ENCODE measurements at regions not wholly inside any gene's neighbourhood (a gene's known extent, or its start where the extent isn't known, plus 50 kb on each side); places are given as distances from the start of the nearest gene placed in this dataset.

- H3K27me3 ChIP-seq: no peaks in the 10 kb centered on the region
- ATAC-seq (no peak), FAIRE-seq (no peak), DNase-seq (no peak)
- H3K4me3 ChIP-seq: no peak overlapping the region
- H3K9me3 ChIP-seq: no peaks in the 10 kb centered on the region
- 50 to 69% methylated on average over 1 of the region's 1 CpG for WGBS, 2 donors
- H3K4me1 ChIP-seq: no peaks in the 10 kb centered on the region
- TF ChIP-seq, protein P1, sequence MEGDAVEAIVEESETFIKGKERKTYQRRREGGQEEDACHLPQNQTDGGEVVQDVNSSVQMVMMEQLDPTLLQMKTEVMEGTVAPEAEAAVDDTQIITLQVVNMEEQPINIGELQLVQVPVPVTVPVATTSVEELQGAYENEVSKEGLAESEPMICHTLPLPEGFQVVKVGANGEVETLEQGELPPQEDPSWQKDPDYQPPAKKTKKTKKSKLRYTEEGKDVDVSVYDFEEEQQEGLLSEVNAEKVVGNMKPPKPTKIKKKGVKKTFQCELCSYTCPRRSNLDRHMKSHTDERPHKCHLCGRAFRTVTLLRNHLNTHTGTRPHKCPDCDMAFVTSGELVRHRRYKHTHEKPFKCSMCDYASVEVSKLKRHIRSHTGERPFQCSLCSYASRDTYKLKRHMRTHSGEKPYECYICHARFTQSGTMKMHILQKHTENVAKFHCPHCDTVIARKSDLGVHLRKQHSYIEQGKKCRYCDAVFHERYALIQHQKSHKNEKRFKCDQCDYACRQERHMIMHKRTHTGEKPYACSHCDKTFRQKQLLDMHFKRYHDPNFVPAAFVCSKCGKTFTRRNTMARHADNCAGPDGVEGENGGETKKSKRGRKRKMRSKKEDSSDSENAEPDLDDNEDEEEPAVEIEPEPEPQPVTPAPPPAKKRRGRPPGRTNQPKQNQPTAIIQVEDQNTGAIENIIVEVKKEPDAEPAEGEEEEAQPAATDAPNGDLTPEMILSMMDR (IDR thresholded peaks at IDR 0.05): no peak
- intact Hi-C loops (cut with DNase I): no loop called here
- no peaks in the 10 kb centered on the region for H3K36me3 ChIP-seq
- H3K27ac ChIP-seq: no peak overlapping the region
Observed at GRCh38 chr9:120110520-120110919, 469.4 kb downstream of the CDK5RAP2 start.

- Histone ChIP-seq H3K9me3 (no peaks in the 10 kb centered on the region), H3K27me3 (no peaks in the 10 kb centered on the region), H3K4me1 (no peaks in the 10 kb centered on the region), H3K36me3 (no peaks in the 10 kb centered on the region), H3K4me3 (no peak overlapping the region), H3K27ac (no peak overlapping the region)
- FAIRE-seq (no peak), ATAC-seq (no peak), DNase-seq (no peak)
- intact Hi-C loops (cut with DNase I): loop anchor here in 1 of 3 donors (10.0 kb wide), 1 partner anchor 64 kb away; no protein-coding TSS in a partner anchor
- TF ChIP-seq, protein P1 (IDR thresholded peaks at IDR 0.05): no peak
- 60 to 64% methylated on average over 3 of the region's 3 CpGs for WGBS, 2 donors
Observed at GRCh38 chr9:120109242-120109641, 470.7 kb downstream of the CDK5RAP2 start.

GRCh38 chr9:120107138-120107537 lies 472.8 kb downstream of the CDK5RAP2 start:
- no peaks in the 10 kb centered on the region for H3K4me1 ChIP-seq
- TF ChIP-seq, protein P1 (IDR thresholded peaks at IDR 0.05): no peak
- no peaks in the 10 kb centered on the region for H3K27me3 ChIP-seq
- H3K36me3 ChIP-seq: no peaks in the 10 kb centered on the region
- 46 to 88% methylated on average over 1 of the region's 1 CpG for WGBS, 2 donors
- intact Hi-C loops (cut with DNase I): loop anchor here in 1 of 3 donors (10.0 kb wide), 1 partner anchor 62 kb away; no protein-coding TSS in a partner anchor
- H3K27ac ChIP-seq: no peak overlapping the region
- H3K9me3 ChIP-seq: no peaks in the 10 kb centered on the region
- ATAC-seq (no peak), FAIRE-seq (no peak), DNase-seq (no peak)
- H3K4me3 ChIP-seq: no peak overlapping the region

DNA sequence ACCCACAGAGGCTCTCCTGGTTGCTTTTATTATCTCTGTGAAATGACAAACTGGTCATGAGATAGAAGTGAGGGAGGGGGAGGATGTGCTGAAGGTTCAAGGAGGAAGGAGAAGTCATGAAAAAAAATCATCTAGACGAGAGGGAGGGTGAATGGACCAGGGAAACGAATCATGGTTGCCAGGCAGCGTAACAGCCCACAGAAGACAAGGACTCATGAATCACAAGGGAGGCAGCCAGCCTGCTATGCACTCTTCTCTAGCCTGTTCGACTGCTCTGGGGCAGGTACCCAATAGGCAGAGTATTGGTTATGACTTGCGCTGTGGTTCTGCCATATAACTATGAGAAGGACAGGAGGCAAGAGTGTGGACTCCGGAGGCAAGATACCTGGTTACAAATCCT lies 475.2 kb downstream of the CDK5RAP2 start:
- H3K9me3 ChIP-seq: no peaks in the 10 kb centered on the region
- no peaks in the 10 kb centered on the region for H3K27me3 ChIP-seq
- H3K27ac ChIP-seq: no peak overlapping the region
- ATAC-seq: no peak
- H3K4me1 ChIP-seq: no peaks in the 10 kb centered on the region
- H3K4me3 ChIP-seq: no peak overlapping the region
- DNase-seq: no peak
- WGBS, 2 donors: 51 to 64% methylated on average over 6 of the region's 6 CpGs
- no peak for FAIRE-seq
- intact Hi-C loops (cut with DNase I): loop anchor here in 1 of 3 donors (10.0 kb wide), 1 partner anchor 60 kb away; no protein-coding TSS in a partner anchor
- no peaks in the 10 kb centered on the region for H3K36me3 ChIP-seq
- TF ChIP-seq, protein P1 (IDR thresholded peaks at IDR 0.05): no peak

GRCh38 chr9:120100595-120100994 lies 479.4 kb downstream of the CDK5RAP2 start:
- no peak overlapping the region for H3K4me3 ChIP-seq
- WGBS, 2 donors: 42 to 51% methylated on average over 3 of the region's 3 CpGs
- no peak for DNase-seq
- H3K27ac ChIP-seq: no peak overlapping the region
- no peak for ATAC-seq
- FAIRE-seq: no peak
- TF ChIP-seq, protein P1 (IDR thresholded peaks at IDR 0.05): no peak
- intact Hi-C loops (cut with DNase I): loop anchor here in 1 of 3 donors (10.0 kb wide), 1 partner anchor 56 kb away; no protein-coding TSS in a partner anchor
- H3K4me1 ChIP-seq: no peaks in the 10 kb centered on the region
- no peaks in the 10 kb centered on the region for H3K9me3 ChIP-seq
- no peaks in the 10 kb centered on the region for H3K36me3 ChIP-seq
- no peaks in the 10 kb centered on the region for H3K27me3 ChIP-seq
